ENCODE measurements at regions not wholly inside any gene's neighbourhood (a gene's known extent, or its start where the extent isn't known, plus 50 kb on each side); places are given as distances from the start of the nearest gene placed in this dataset.
"Not testable (repeated sequence)": the region's sequence is repeated elsewhere in the genome, so short reads cannot be mapped to it uniquely, and the experiment has no call there.

DNA sequence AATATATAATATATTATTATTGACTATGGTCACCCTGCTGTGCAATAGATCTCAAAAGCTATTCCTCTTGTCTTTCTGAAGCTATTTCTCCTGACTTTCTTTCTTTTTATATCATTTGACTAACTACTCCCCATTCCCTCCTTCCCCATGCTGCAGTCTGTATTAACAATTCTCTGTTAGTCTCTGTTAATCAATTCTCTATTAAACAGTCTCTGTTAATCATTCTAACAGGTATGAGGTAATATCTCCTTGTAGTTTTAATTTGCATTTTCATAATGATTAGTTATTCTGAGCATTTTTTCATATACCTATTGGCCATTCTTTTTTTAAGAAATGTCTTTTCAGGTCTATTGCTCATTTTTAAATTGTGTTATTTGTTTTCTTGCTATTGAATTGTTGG lies 201.0 kb upstream of the B3GALT2 start (continued):
- no peak for TF ChIP-seq SOX6 (IDR thresholded peaks at IDR 0.05)

DNA sequence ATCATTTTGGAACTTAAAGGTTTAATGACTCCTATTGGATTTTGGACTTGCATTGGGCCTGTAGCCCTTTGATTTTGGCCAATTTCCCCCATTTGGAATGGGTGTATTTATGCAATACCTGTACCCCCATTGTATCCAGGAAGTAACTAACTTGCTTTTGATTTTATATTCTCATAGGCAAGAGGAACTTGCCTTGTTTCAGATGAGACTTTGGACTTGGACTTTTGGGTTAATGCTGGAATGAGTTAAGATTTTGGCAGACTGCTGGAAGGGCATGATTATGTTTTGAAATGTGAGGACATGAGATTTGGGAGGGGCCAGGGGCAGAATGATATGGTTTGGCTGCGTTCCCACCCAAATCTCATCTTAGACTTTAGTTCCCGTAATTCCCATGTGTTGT lies 192.0 kb upstream of the B3GALT2 start:
- H3K9me1 ChIP-seq (ENCODE audit: control insufficient read depth, insufficient read depth, low read length); H3K27me3 ChIP-seq (ENCODE audit: control insufficient read depth in 2 of 2, insufficient read depth in 2 of 2, low read length in 2 of 2); DNase-seq (ENCODE audit: extremely low read depth in 1 of 4, low spot score in 3 of 4); H3K36me3 ChIP-seq (ENCODE audit: control insufficient read depth, insufficient read depth, low read length); FAIRE-seq; H3K9ac ChIP-seq (ENCODE audit: insufficient read depth in 1 of 2, low read depth in 2 of 2, low read length in 2 of 2); ATAC-seq; H3K4me2 ChIP-seq (ENCODE audit: insufficient read depth, low read length); H3K9me3 ChIP-seq (replicated peaks; ENCODE audit: control insufficient read depth, insufficient read depth, low read depth, low read length); CTCF ChIA-PET (ENCODE audit: low intra/inter-chr PET ratio); H3K4me3 ChIP-seq; intact Hi-C loops (cut with micrococcal nuclease); H4K20me1 ChIP-seq (replicated peaks; ENCODE audit: control insufficient read depth, insufficient read depth, low read length); H2AFZ ChIP-seq (ENCODE audit: low read depth, low read length); H3K79me2 ChIP-seq (ENCODE audit: control insufficient read depth, insufficient read depth, low read length); H3K27ac ChIP-seq (ENCODE audit: extremely low read depth, low read depth, low read length); H3K4me1 ChIP-seq (replicated peaks in 1 of 2; ENCODE audit: control insufficient read depth in 2 of 2, insufficient read depth in 2 of 2, low read length in 2 of 2); BruUV-seq (replicated peaks); POLR2A ChIA-PET; in situ Hi-C loops (cut with MboI): not testable (repeated sequence)
- WGBS (ENCODE audit: insufficient coverage, low coverage, missing lambda C conversion rate), result 0% methylated on average over 2 of the region's 2 CpGs

DNA sequence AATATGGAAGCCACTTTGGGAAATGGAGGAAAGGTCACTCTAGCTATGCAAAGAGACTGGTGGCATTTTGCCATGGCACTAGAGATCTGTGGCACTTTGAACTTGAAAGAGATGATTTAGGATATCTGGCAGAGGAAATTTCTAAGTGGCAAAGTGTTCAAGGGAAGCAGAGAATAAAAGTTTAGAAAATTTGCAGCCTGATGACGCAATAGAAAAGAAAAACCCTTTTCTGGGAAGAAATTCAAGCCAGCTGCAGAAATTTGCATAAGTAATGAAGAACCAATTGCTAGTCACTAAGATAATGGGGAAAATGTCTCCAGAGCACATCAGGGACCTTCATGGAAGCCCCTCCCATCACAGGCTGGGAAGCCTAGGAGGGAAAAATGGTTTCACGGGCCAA lies 191.1 kb upstream of the B3GALT2 start:
- Histone ChIP-seq H3K79me2 (ENCODE audit: control insufficient read depth, insufficient read depth, low read length) (no peaks in the 10 kb centered on the region), H3K9me1 (ENCODE audit: control insufficient read depth, insufficient read depth, low read length) (no peaks in the 10 kb centered on the region), H3K9ac (ENCODE audit: insufficient read depth in 1 of 2, low read depth in 2 of 2, low read length in 2 of 2) (no peak overlapping the region), H2AFZ (ENCODE audit: low read depth, low read length) (no peak overlapping the region), H3K4me3 (no peak overlapping the region), H4K20me1 (replicated peaks; ENCODE audit: control insufficient read depth, insufficient read depth, low read length) (no peaks in the 10 kb centered on the region), H3K36me3 (ENCODE audit: control insufficient read depth, insufficient read depth, low read length) (no peaks in the 10 kb centered on the region), H3K4me2 (ENCODE audit: insufficient read depth, low read length) (no peak overlapping the region), H3K9me3 (replicated peaks; ENCODE audit: control insufficient read depth, insufficient read depth, low read depth, low read length) (no peaks in the 10 kb centered on the region), H3K27me3 (ENCODE audit: control insufficient read depth in 2 of 2, insufficient read depth in 2 of 2, low read length in 2 of 2) (no peaks in the 10 kb centered on the region), H3K27ac (ENCODE audit: extremely low read depth, low read depth, low read length) (no peak overlapping the region), H3K4me1 (replicated peaks in 1 of 2; ENCODE audit: control insufficient read depth in 2 of 2, insufficient read depth in 2 of 2, low read length in 2 of 2) (no peaks in the 10 kb centered on the region)
- in situ Hi-C loops (cut with MboI), result no loop called here
- ChIA-PET CTCF (ENCODE audit: low intra/inter-chr PET ratio) (no interaction called here), POLR2A (no interaction called here)
- FAIRE-seq (no peak), ATAC-seq (no peak), DNase-seq (ENCODE audit: extremely low read depth in 1 of 4, low spot score in 3 of 4) (no peak)
- no peak for TF ChIP-seq ZNF212 (CRISPR knock-in tag; IDR thresholded peaks at IDR 0.05)
- TF ChIP-seq CEBPG (CRISPR knock-in tag; IDR thresholded peaks at IDR 0.05), result no peak
- peak; percentile 28 to 82; a peak in 3 of 4 replicates for TF ChIP-seq CEBPG (tag; conservative IDR thresholded peaks at IDR 0.05 in 1 of 2, IDR thresholded peaks at IDR 0.05 in 1 of 2)
- peak; percentile 53 for TF ChIP-seq ATF3 (IDR thresholded peaks at IDR 0.05)
- TF ChIP-seq ATF3 (CRISPR knock-in tag; conservative IDR thresholded peaks at IDR 0.05), result no peak
- peak; percentile 32; the same call in 1 of the 2 replicates for TF ChIP-seq CEBPB (tag; IDR thresholded peaks at IDR 0.05)
- no peak for TF ChIP-seq ZNF785 (CRISPR knock-in tag; IDR thresholded peaks at IDR 0.05)
- intact Hi-C loops (cut with micrococcal nuclease), result no loop called here
- no TSS peak for BruUV-seq (replicated peaks)
- 9% methylated on average over 2 of the region's 2 CpGs for WGBS (ENCODE audit: insufficient coverage, low coverage, missing lambda C conversion rate)

Measured in K562 (cell line).